Activated CD4-positive, alpha-beta T cell treated with anti-CD3 and anti-CD28 coated beads, Interleukin-2, amount 10 ng/mL, durations not matched to agents 24 days and 14 days (primary cell): ENCODE measurements at regions not wholly inside any gene's neighbourhood (a gene's known extent, or its start where the extent isn't known, plus 50 kb on each side); places are given as distances from the start of the nearest gene placed in this dataset.
"Not testable (repeated sequence)": the region's sequence is repeated elsewhere in the genome, so short reads cannot be mapped to it uniquely, and the experiment has no call there.

ENCODE experiments used
- DNase-seq: peaks from one replicate; pipeline ENCODE4 v3.0.0; 2022
- H3K27ac Mint-ChIP-seq: one replicate; pipeline ENCODE4 v1.8.0; 2022; ENCODE audit warnings: mild to moderate bottlenecking, mixed read lengths
- H3K27me3 Mint-ChIP-seq: one replicate; pipeline ENCODE4 v1.8.0; 2022; ENCODE audit warnings: mixed read lengths
- H3K36me3 Mint-ChIP-seq: one replicate; pipeline ENCODE4 v1.8.0; 2022; ENCODE audit warnings: low read depth, mild to moderate bottlenecking, mixed read lengths
- H3K4me1 Mint-ChIP-seq: one replicate; pipeline ENCODE4 v1.8.0; 2021; ENCODE audit warnings: mixed read lengths
- H3K4me3 Mint-ChIP-seq: one replicate; pipeline ENCODE4 v1.8.0; 2022; ENCODE audit warnings: mild to moderate bottlenecking, moderate library complexity, mixed read lengths
- H3K9me3 Mint-ChIP-seq: one replicate; pipeline ENCODE4 v1.8.0; 2021; ENCODE audit warnings: mixed read lengths
- intact Hi-C: fragments of 100-400 bp; cut with micrococcal nuclease; formaldehyde crosslinking; loops from one replicate; pipeline ENCODE4 v1.15.1; 2023

GRCh38 chr2:67182884-67183283 lies 214.2 kb upstream of the ETAA1 start:
- peaks cover 3% of the 10 kb centered on the region for H3K9me3 Mint-ChIP-seq
- intact Hi-C loops: no loop called here
- H3K27me3 Mint-ChIP-seq: no peaks in the 10 kb centered on the region
- no peaks in the 10 kb centered on the region for H3K4me1 Mint-ChIP-seq
- H3K4me3 Mint-ChIP-seq: no peak overlapping the region
- H3K36me3 Mint-ChIP-seq: no peaks in the 10 kb centered on the region
- no peak for DNase-seq
- H3K27ac Mint-ChIP-seq: no peak overlapping the region

GRCh38 chr2:67186326-67186725 lies 210.8 kb upstream of the ETAA1 start:
- H3K4me3 Mint-ChIP-seq: no peak overlapping the region
- intact Hi-C loops: no loop called here
- no peaks in the 10 kb centered on the region for H3K4me1 Mint-ChIP-seq
- no peaks in the 10 kb centered on the region for H3K36me3 Mint-ChIP-seq
- H3K27ac Mint-ChIP-seq: no peak overlapping the region
- no peaks in the 10 kb centered on the region for H3K27me3 Mint-ChIP-seq
- H3K9me3 Mint-ChIP-seq: peaks cover 3% of the 10 kb centered on the region
- DNase-seq: no peak

- Mint-ChIP-seq H3K4me3 (no peak overlapping the region), H3K4me1 (no peaks in the 10 kb centered on the region), H3K36me3 (no peaks in the 10 kb centered on the region), H3K27ac (no peak overlapping the region), H3K9me3 (peaks cover 3% of the 10 kb centered on the region), H3K27me3 (no peaks in the 10 kb centered on the region)
- no peak for DNase-seq
- intact Hi-C loops: no loop called here
These were observed 210.3 kb upstream of the ETAA1 start for GRCh38 chr2:67186871-67187270.

- H3K27me3 Mint-ChIP-seq, H3K4me3 Mint-ChIP-seq, H3K4me1 Mint-ChIP-seq, H3K27ac Mint-ChIP-seq, H3K9me3 Mint-ChIP-seq, intact Hi-C loops, DNase-seq, H3K36me3 Mint-ChIP-seq: not testable (repeated sequence)
These were observed 201.8 kb upstream of the ETAA1 start for GRCh38 chr2:67195327-67195726.

GRCh38 chr2:67201521-67201920 lies 195.6 kb upstream of the ETAA1 start:
- Mint-ChIP-seq H3K4me3 (no peak overlapping the region), H3K27ac (no peak overlapping the region), H3K36me3 (no peaks in the 10 kb centered on the region), H3K4me1 (no peaks in the 10 kb centered on the region), H3K9me3 (no peaks in the 10 kb centered on the region), H3K27me3 (no peaks in the 10 kb centered on the region)
- no peak for DNase-seq
- intact Hi-C loops: no loop called here

- Mint-ChIP-seq H3K27ac (no peak overlapping the region), H3K27me3 (no peaks in the 10 kb centered on the region), H3K36me3 (no peaks in the 10 kb centered on the region), H3K4me1 (no peaks in the 10 kb centered on the region), H3K9me3 (no peaks in the 10 kb centered on the region), H3K4me3 (no peak overlapping the region)
- intact Hi-C loops: no loop called here
- DNase-seq: no peak
These were observed 192.8 kb upstream of the ETAA1 start for GRCh38 chr2:67204349-67204748.

- no peaks in the 10 kb centered on the region for H3K9me3 Mint-ChIP-seq
- no peak for DNase-seq
- no peaks in the 10 kb centered on the region for H3K27me3 Mint-ChIP-seq
- no peaks in the 10 kb centered on the region for H3K4me1 Mint-ChIP-seq
- intact Hi-C loops: no loop called here
- H3K4me3 Mint-ChIP-seq: no peak overlapping the region
- no peak overlapping the region for H3K27ac Mint-ChIP-seq
- H3K36me3 Mint-ChIP-seq: no peaks in the 10 kb centered on the region
These were observed 188.1 kb upstream of the ETAA1 start for GRCh38 chr2:67208887-67209500.

- no peaks in the 10 kb centered on the region for H3K9me3 Mint-ChIP-seq
These were observed 186.7 kb upstream of the ETAA1 start for GRCh38 chr2:67210430-67210829.

GRCh38 chr2:67212203-67212602 lies 184.9 kb upstream of the ETAA1 start:
- Mint-ChIP-seq H3K27me3 (no peaks in the 10 kb centered on the region), H3K27ac (no peak overlapping the region), H3K4me3 (no peak overlapping the region), H3K9me3 (no peaks in the 10 kb centered on the region), H3K36me3 (no peaks in the 10 kb centered on the region), H3K4me1 (no peaks in the 10 kb centered on the region)
- DNase-seq: no peak
- intact Hi-C loops: no loop called here

More at GRCh38 chr2:67210430-67210829, 186.7 kb upstream of the ETAA1 start:
- no peak for DNase-seq
- H3K27me3 Mint-ChIP-seq: no peaks in the 10 kb centered on the region
- H3K4me3 Mint-ChIP-seq: no peak overlapping the region
- H3K27ac Mint-ChIP-seq: no peak overlapping the region
- no peaks in the 10 kb centered on the region for H3K4me1 Mint-ChIP-seq
- intact Hi-C loops: no loop called here
- H3K36me3 Mint-ChIP-seq: no peaks in the 10 kb centered on the region

- intact Hi-C loops: no loop called here
- Mint-ChIP-seq H3K9me3 (no peaks in the 10 kb centered on the region), H3K4me1 (no peaks in the 10 kb centered on the region), H3K36me3 (no peaks in the 10 kb centered on the region), H3K4me3 (no peak overlapping the region), H3K27me3 (no peaks in the 10 kb centered on the region), H3K27ac (no peak overlapping the region)
- no peak for DNase-seq
These were observed 183.9 kb upstream of the ETAA1 start for GRCh38 chr2:67213270-67213670.

- Mint-ChIP-seq H3K27ac (no peak overlapping the region), H3K4me3 (no peak overlapping the region), H3K27me3 (no peaks in the 10 kb centered on the region), H3K9me3 (no peaks in the 10 kb centered on the region), H3K36me3 (no peaks in the 10 kb centered on the region), H3K4me1 (no peaks in the 10 kb centered on the region)
- intact Hi-C loops: no loop called here
- no peak for DNase-seq
These were observed 183.3 kb upstream of the ETAA1 start for GRCh38 chr2:67213677-67214402.

- H3K27me3 Mint-ChIP-seq: no peaks in the 10 kb centered on the region
- no peaks in the 10 kb centered on the region for H3K9me3 Mint-ChIP-seq
- no peak overlapping the region for H3K27ac Mint-ChIP-seq
- DNase-seq: no peak
- H3K36me3 Mint-ChIP-seq: no peaks in the 10 kb centered on the region
- no peaks in the 10 kb centered on the region for H3K4me1 Mint-ChIP-seq
- intact Hi-C loops: no loop called here
- no peak overlapping the region for H3K4me3 Mint-ChIP-seq
These were observed 182.4 kb upstream of the ETAA1 start for GRCh38 chr2:67214585-67215185.

GRCh38 chr2:67215214-67216055 lies 181.7 kb upstream of the ETAA1 start:
- Mint-ChIP-seq H3K4me3 (no peak overlapping the region), H3K27ac (no peak overlapping the region), H3K9me3 (no peaks in the 10 kb centered on the region), H3K27me3 (no peaks in the 10 kb centered on the region), H3K36me3 (no peaks in the 10 kb centered on the region), H3K4me1 (no peaks in the 10 kb centered on the region)
- no peak for DNase-seq
- intact Hi-C loops: no loop called here

- Mint-ChIP-seq H3K4me1 (no peaks in the 10 kb centered on the region), H3K36me3 (no peaks in the 10 kb centered on the region), H3K27me3 (no peaks in the 10 kb centered on the region), H3K9me3 (no peaks in the 10 kb centered on the region), H3K27ac (no peak overlapping the region), H3K4me3 (no peak overlapping the region)
- DNase-seq: no peak
- intact Hi-C loops: no loop called here
These were observed 181.0 kb upstream of the ETAA1 start for GRCh38 chr2:67216103-67216502.
